K562 (cell line): ENCODE measurements at regions not wholly inside any gene's neighbourhood (a gene's known extent, or its start where the extent isn't known, plus 50 kb on each side); places are given as distances from the start of the nearest gene placed in this dataset.

ENCODE experiments used
- ATAC-seq: fragments of 200-7000 bp; cut with Tn5 transposase; 3 replicates; pipeline ENCODE4 v1.9.1; 2020; ENCODE audit warnings: moderate library complexity
- BruUV-seq: library from RNA; stranded (reverse); fragments of 400-500 nt; replicated peaks from 2 replicates; lab custom pipeline; 2021; lab: Mats Ljungman, UMichigan
- CTCF ChIA-PET: fragments of 300-600 bp; formaldehyde crosslinking; extraction: SDS; loops from one replicate; lab custom pipeline; 2021; ENCODE audit warnings: low intra/inter-chr PET ratio; lab: Yijun Ruan, JAX
- POLR2A ChIA-PET: fragments of 300-600, 350-650 bp; sonication (Branson Sonifier 250); formaldehyde crosslinking; extraction: SDS; loops from one replicate; lab custom pipeline; 2021; ENCODE audit warnings: antibody characterized with exemption, inconsistent platforms; lab: Yijun Ruan, JAX
- DNase-seq, 4 experiments: peaks; one replicate each; pipeline versions ENCODE4 v3.0.0 to v3.0.0-alpha.2; 2011 to 2018; ENCODE audit warnings: low spot score in 3 of 4, mixed read lengths in 3 of 4; ENCODE audit errors: extremely low read depth in 1 of 4
- FAIRE-seq: peaks from 2 replicates; lab custom pipeline; 2011; peaks lifted over from hg19 to GRCh38; lab: Jason Lieb, UNC
- H2AFZ ChIP-seq: 2 replicates; pipeline ENCODE4 v1.6.0; 2011; ENCODE audit warnings: low read depth, low read length, control low read depth, inconsistent platforms
- H3K27ac ChIP-seq: fragments of 200-600 bp; 3 replicates; pipeline ENCODE4 v1.8.0; 2011; ENCODE audit warnings: low read depth, mild to moderate bottlenecking, control low read depth, inconsistent platforms, low read length, moderate library complexity, mixed read lengths; ENCODE audit errors: extremely low read depth
- H3K27me3 ChIP-seq, 2 experiments: fragments of 300-600 bp in 1 of 2; 2 replicates in 1 of 2; 3 replicates in 1 of 2; pipeline versions ENCODE4 v1.6.0 to v1.8.0; 2011; ENCODE audit warnings: inconsistent platforms in 2 of 2, low read length in 2 of 2, mild to moderate bottlenecking in 1 of 2, mixed read lengths in 1 of 2, moderate library complexity in 1 of 2; ENCODE audit not compliant: control insufficient read depth in 2 of 2, insufficient read depth in 2 of 2
- H3K36me3 ChIP-seq: fragments of 300-600 bp; 3 replicates; pipeline ENCODE4 v1.8.0; 2011; ENCODE audit warnings: mild to moderate bottlenecking, low read length, inconsistent platforms; ENCODE audit not compliant: control insufficient read depth, insufficient read depth
- H3K4me1 ChIP-seq, 2 experiments: fragments of 200-600 bp in 1 of 2; replicated peaks in 1 of 2; 2 replicates in 1 of 2; 3 replicates in 1 of 2; pipeline versions ENCODE4 v1.5.1 to v1.8.0; 2011; ENCODE audit warnings: inconsistent platforms in 2 of 2, low read length in 2 of 2, mild to moderate bottlenecking in 1 of 2, mixed read lengths in 1 of 2, moderate library complexity in 1 of 2; ENCODE audit not compliant: control insufficient read depth in 2 of 2, insufficient read depth in 2 of 2
- H3K4me2 ChIP-seq: 2 replicates; pipeline ENCODE4 v1.6.1; 2011; ENCODE audit warnings: low read length, control low read depth, inconsistent platforms, mixed read lengths; ENCODE audit not compliant: insufficient read depth
- H3K4me3 ChIP-seq: fragments of 200-600 bp; sonication (generic), shearing (Covaris generic); 2 replicates; pipeline ENCODE4 v1.5.1; 2016; ENCODE audit warnings: control low read depth, inconsistent platforms
- H3K79me2 ChIP-seq: fragments of 200-600 bp; 3 replicates; pipeline ENCODE4 v1.8.0; 2011; ENCODE audit warnings: low read length, inconsistent platforms; ENCODE audit not compliant: control insufficient read depth, insufficient read depth
- H3K9ac ChIP-seq, 2 experiments: 2 replicates each; pipeline versions ENCODE4 v1.6.0 to v1.6.1; 2011; ENCODE audit warnings: low read depth in 2 of 2, low read length in 2 of 2, control low read depth in 1 of 2, inconsistent platforms in 1 of 2, mild to moderate bottlenecking in 1 of 2, mixed read lengths in 1 of 2; ENCODE audit not compliant: insufficient read depth in 1 of 2
- H3K9me1 ChIP-seq: one replicate; pipeline ENCODE4 v1.6.0; 2011; ENCODE audit warnings: inconsistent platforms, mild to moderate bottlenecking, low read length, moderate library complexity; ENCODE audit not compliant: control insufficient read depth, insufficient read depth
- H3K9me3 ChIP-seq: replicated peaks from 2 replicates; pipeline ENCODE4 v1.5.1; 2011; ENCODE audit warnings: low read depth, low read length, inconsistent platforms; ENCODE audit not compliant: control insufficient read depth, insufficient read depth
- H4K20me1 ChIP-seq: replicated peaks from 2 replicates; pipeline ENCODE4 v1.6.1; 2011; ENCODE audit warnings: low read length, inconsistent platforms, mixed read lengths; ENCODE audit not compliant: control insufficient read depth, insufficient read depth
- CBX5 ChIP-seq: IDR thresholded peaks from 2 replicates; pipeline ENCODE4 v1.6.1; 2014; ENCODE audit warnings: low read depth, borderline replicate concordance
- DDX20 ChIP-seq: fragments of 450-650 bp; IDR thresholded peaks from 2 replicates; pipeline ENCODE4 v1.6.1; 2016; ENCODE audit warnings: missing genetic modification characterization, low read depth, mild to moderate bottlenecking, missing compliant biosample characterization, moderate library complexity
- E4F1 ChIP-seq: fragments of 250-450 bp; sonication (Bioruptor Pico); IDR thresholded peaks from 2 replicates; pipeline ENCODE4 v1.5.0; 2021; ENCODE audit warnings: mild to moderate bottlenecking, borderline replicate concordance
- GABPA ChIP-seq: fragments of 200-800 bp; sonication (Bioruptor generic); conservative IDR thresholded peaks from 2 replicates; pipeline ENCODE4 v1.6.1; 2016; ENCODE audit warnings: low read depth, missing genetic modification characterization, missing compliant biosample characterization
- GATAD2B ChIP-seq: fragments of 450-650 bp; IDR thresholded peaks from 2 replicates; pipeline ENCODE4 v1.6.1; 2017; ENCODE audit warnings: mild to moderate bottlenecking, borderline replicate concordance
- JUND ChIP-seq, 2 experiments: IDR thresholded peaks; 2 replicates in 1 of 2; 3 replicates in 1 of 2; pipeline ENCODE4 v1.6.1; 2011; ENCODE audit warnings: borderline replicate concordance in 2 of 2, low read depth in 2 of 2, low read length in 2 of 2, improper control_type of control experiment in 1 of 2, missing biosample characterization in 1 of 2, missing genetic modification characterization in 1 of 2, missing genetic modification reagents in 1 of 2
- MCM5 ChIP-seq: fragments of 450-650 bp; IDR thresholded peaks from 2 replicates; pipeline ENCODE4 v1.6.1; 2016; ENCODE audit warnings: low read depth
- MTA3 ChIP-seq: fragments of 450-650 bp; formaldehyde crosslinking; IDR thresholded peaks from 2 replicates; pipeline ENCODE4 v1.6.1; 2017; ENCODE audit warnings: mild to moderate bottlenecking, borderline replicate concordance
- STAT6 ChIP-seq: sonication (generic); formaldehyde crosslinking; IDR thresholded peaks from 2 replicates; pipeline ENCODE4 v1.8.1; 2023; ENCODE audit warnings: mild to moderate bottlenecking, missing genetic modification reagents
- TEAD2 ChIP-seq: fragments of 450-650 bp; IDR thresholded peaks from 2 replicates; pipeline ENCODE4 v1.6.1; 2016; ENCODE audit warnings: missing genetic modification characterization, control low read depth, missing compliant biosample characterization
- YBX1 ChIP-seq: fragments of 450-650 bp; IDR thresholded peaks from 2 replicates; pipeline ENCODE4 v1.7.1; 2016; ENCODE audit warnings: mild to moderate bottlenecking
- ZBTB26 ChIP-seq: fragments of 450-650 bp; formaldehyde crosslinking; IDR thresholded peaks from 2 replicates; pipeline ENCODE4 v1.4.0; 2022; ENCODE audit warnings: missing genetic modification characterization
- ZNF212 ChIP-seq: fragments of 450-650 bp; formaldehyde crosslinking; IDR thresholded peaks from 2 replicates; pipeline ENCODE4 v1.4.0; 2020; ENCODE audit warnings: mild to moderate bottlenecking
- WGBS: fragments of 100-300 bp; shearing (Covaris generic); methylation state at CpG from one replicate; pipeline ENCODE4 v1.1.6; 2016; ENCODE audit warnings: low coverage, mixed read lengths; ENCODE audit not compliant: insufficient coverage; ENCODE audit errors: missing lambda C conversion rate; 5-methylcytosine and 5-hydroxymethylcytosine counted together
- in situ Hi-C: fragments of 300-500 bp; cut with MboI; formaldehyde crosslinking; loops from 4 replicates; pipeline ENCODE4 v1.15.0; 2018; ENCODE audit warnings: inconsistent platforms, mixed read lengths
- intact Hi-C: fragments of 100-400 bp; cut with micrococcal nuclease; formaldehyde crosslinking; loops from 2 replicates; pipeline ENCODE4 v1.14.2; 2022
- TF ChIP-seq, protein P1 (sequence below): IDR thresholded peaks from 3 replicates; pipeline ENCODE4 v1.6.1; 2011; ENCODE audit warnings: borderline replicate concordance, mild to moderate bottlenecking; ENCODE audit not compliant: insufficient read length, insufficient read depth
- TF ChIP-seq, protein P2 (sequence below): sonication (generic); formaldehyde crosslinking; IDR thresholded peaks from 2 replicates; pipeline ENCODE4 v1.8.1; 2023; ENCODE audit warnings: mild to moderate bottlenecking, missing genetic modification reagents, moderate library complexity

DNA sequence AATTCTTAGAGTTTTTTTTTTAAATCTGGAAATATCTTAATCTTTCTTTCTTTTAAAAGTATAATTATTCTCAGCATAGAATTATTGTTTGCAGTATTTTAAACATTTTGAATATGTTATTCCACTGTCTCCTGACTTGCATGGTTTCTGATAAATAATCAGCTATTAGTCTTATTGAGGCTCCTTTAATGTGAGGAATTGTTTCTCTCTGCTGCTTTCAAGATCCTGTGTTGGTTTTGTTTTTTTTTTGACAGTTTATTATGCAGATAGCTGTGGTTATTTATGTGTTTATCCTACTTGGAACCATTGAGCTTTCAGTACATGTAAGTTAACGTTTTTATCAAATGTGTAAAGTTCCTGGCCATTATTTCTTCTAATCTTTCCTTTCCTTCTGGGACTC lies 477.9 kb upstream of the HTR2A start:
- Histone ChIP-seq H3K36me3 (no peaks in the 10 kb centered on the region), H4K20me1 (no peaks in the 10 kb centered on the region), H3K4me2 (no peak overlapping the region), H3K79me2 (no peaks in the 10 kb centered on the region), H3K4me1 (no peaks in the 10 kb centered on the region), H3K27me3 (no peaks in the 10 kb centered on the region), H3K9ac (no peak overlapping the region), H3K27ac (no peak overlapping the region), H2AFZ (no peak overlapping the region), H3K9me1 (no peaks in the 10 kb centered on the region), H3K9me3 (no peaks in the 10 kb centered on the region), H3K4me3 (no peak overlapping the region)
- CTCF ChIA-PET = no interaction called here
- 0% methylated on average over 1 of the region's 1 CpG for WGBS
- ATAC-seq (no peak), FAIRE-seq (no peak), DNase-seq (no peak)
- intact Hi-C loops = no loop called here
- in situ Hi-C loops = no loop called here
- no TSS peak for BruUV-seq
- POLR2A ChIA-PET = no interaction called here
- TF ChIP-seq GABPA (tag) (no peak), DDX20 (no peak), GATAD2B (no peak), ZNF212 (no peak), JUND (IDR thresholded peaks at IDR 0.05; ENCODE audit: borderline replicate concordance, low read depth, low read length) (no peak), JUND (tag; IDR thresholded peaks at IDR 0.05; ENCODE audit: borderline replicate concordance, low read depth, low read length) (no peak), CBX5 (no peak), YBX1 (no peak), TEAD2 (tag) (no peak), E4F1 (no peak), ZBTB26 (CRISPR knock-in tag) (no peak), MCM5 (no peak), STAT6 (no peak), MTA3 (no peak)
- TF ChIP-seq, protein P1, sequence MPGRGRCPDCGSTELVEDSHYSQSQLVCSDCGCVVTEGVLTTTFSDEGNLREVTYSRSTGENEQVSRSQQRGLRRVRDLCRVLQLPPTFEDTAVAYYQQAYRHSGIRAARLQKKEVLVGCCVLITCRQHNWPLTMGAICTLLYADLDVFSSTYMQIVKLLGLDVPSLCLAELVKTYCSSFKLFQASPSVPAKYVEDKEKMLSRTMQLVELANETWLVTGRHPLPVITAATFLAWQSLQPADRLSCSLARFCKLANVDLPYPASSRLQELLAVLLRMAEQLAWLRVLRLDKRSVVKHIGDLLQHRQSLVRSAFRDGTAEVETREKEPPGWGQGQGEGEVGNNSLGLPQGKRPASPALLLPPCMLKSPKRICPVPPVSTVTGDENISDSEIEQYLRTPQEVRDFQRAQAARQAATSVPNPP = no peak
- TF ChIP-seq, protein P2, sequence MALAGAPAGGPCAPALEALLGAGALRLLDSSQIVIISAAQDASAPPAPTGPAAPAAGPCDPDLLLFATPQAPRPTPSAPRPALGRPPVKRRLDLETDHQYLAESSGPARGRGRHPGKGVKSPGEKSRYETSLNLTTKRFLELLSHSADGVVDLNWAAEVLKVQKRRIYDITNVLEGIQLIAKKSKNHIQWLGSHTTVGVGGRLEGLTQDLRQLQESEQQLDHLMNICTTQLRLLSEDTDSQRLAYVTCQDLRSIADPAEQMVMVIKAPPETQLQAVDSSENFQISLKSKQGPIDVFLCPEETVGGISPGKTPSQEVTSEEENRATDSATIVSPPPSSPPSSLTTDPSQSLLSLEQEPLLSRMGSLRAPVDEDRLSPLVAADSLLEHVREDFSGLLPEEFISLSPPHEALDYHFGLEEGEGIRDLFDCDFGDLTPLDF (CRISPR knock-in tag) = no peak
